ENCODE measurements at regions not wholly inside any gene's neighbourhood (a gene's known extent, or its start where the extent isn't known, plus 50 kb on each side); places are given as distances from the start of the nearest gene placed in this dataset.

GRCh38 chr5:122690266-122690665 is 84.6 kb upstream of the SNX2 start:
- WGBS (ENCODE audit: low lambda C conversion rate): 0% methylated on average over 1 of the region's 1 CpG
- CTCF ChIA-PET (ENCODE audit: low intra/inter-chr PET ratio, low total read pairs): no interaction called here
- FAIRE-seq (no peak), ATAC-seq (no peak), DNase-seq (ENCODE audit: low spot score) (no peak)
- Histone ChIP-seq H4K20me1 (ENCODE audit: insufficient read depth, low read length) (no peaks in the 10 kb centered on the region), H3K9me3 (ENCODE audit: low read length) (no peaks in the 10 kb centered on the region), H3K9ac (ENCODE audit: insufficient read depth, low read depth, low read length) (no peak overlapping the region), H3K27ac (ENCODE audit: extremely low read length, insufficient read depth, low read length) (no peak overlapping the region), H3K4me2 (ENCODE audit: low read depth, low read length) (no peak overlapping the region), H3K4me1 (ENCODE audit: insufficient read depth, low read length) (peaks cover 8% of the 10 kb centered on the region), H3K79me2 (ENCODE audit: insufficient read depth, low read length) (no peaks in the 10 kb centered on the region), H2AFZ (ENCODE audit: low read length) (no peak overlapping the region), H3K36me3 (replicated peaks in 1 of 2; ENCODE audit: control insufficient read depth in 1 of 2, insufficient read depth in 2 of 2, low read length in 2 of 2) (no peaks in the 10 kb centered on the region), H3K4me3 (replicated peaks in 1 of 3; ENCODE audit: insufficient read depth in 1 of 3, low read depth in 2 of 3, low read length in 3 of 3) (no peak overlapping the region), H3K27me3 (ENCODE audit: control insufficient read depth in 1 of 2, insufficient read depth in 2 of 2, low read length in 2 of 2) (0 out of 5 replicates have a peak, but pooled peaks cover 0 to 2% of the 10 kb centered on the region in 2 experiments)
- BruUV-seq (replicated peaks): no TSS peak
- POLR2A ChIA-PET: no interaction called here
- intact Hi-C loops (cut with micrococcal nuclease; ENCODE audit: unreplicated experiment) (no loop called here), in situ Hi-C loops (cut with HindIII; ENCODE audit: extremely low pct_ligation_motif_present, low pct_unique_long_range_greater_than_20kb) (no loop called here)
- TF ChIP-seq ZBTB42 (CRISPR knock-in tag; IDR thresholded peaks at IDR 0.05): no peak
- TF ChIP-seq ZMYM3 (CRISPR knock-in tag; IDR thresholded peaks at IDR 0.05): no peak
- TF ChIP-seq ZNF503 (CRISPR knock-in tag; IDR thresholded peaks at IDR 0.05): no peak
- no peak for TF ChIP-seq ZNF383 (CRISPR knock-in tag; IDR thresholded peaks at IDR 0.05; ENCODE audit: borderline replicate concordance)
- no peak for TF ChIP-seq ZNF207 (IDR thresholded peaks at IDR 0.05; ENCODE audit: borderline replicate concordance)
- TF ChIP-seq ZNF431 (CRISPR knock-in tag; IDR thresholded peaks at IDR 0.05; ENCODE audit: borderline replicate concordance, low read depth): no peak
- no peak for TF ChIP-seq XBP1 (CRISPR knock-in tag; IDR thresholded peaks at IDR 0.05)
- TF ChIP-seq CEBPZ (IDR thresholded peaks at IDR 0.05; ENCODE audit: low read length): no peak
- TF ChIP-seq PATZ1 (CRISPR knock-in tag; IDR thresholded peaks at IDR 0.05): no peak
